AG09309 (cell line): ENCODE measurements at regions not wholly inside any gene's neighbourhood (a gene's known extent, or its start where the extent isn't known, plus 50 kb on each side); places are given as distances from the start of the nearest gene placed in this dataset.

Experiments
- DNase-seq: peaks from one replicate; pipeline ENCODE4 v3.0.0-alpha.2; 2010; ENCODE audit warnings: low read depth
- H3K4me3 ChIP-seq: 2 replicates; pipeline ENCODE4 v1.5.1; 2011; ENCODE audit warnings: mild to moderate bottlenecking, low read depth, low read length, moderate library complexity; ENCODE audit not compliant: control insufficient read depth
- CTCF ChIP-seq: IDR thresholded peaks from 2 replicates; pipeline ENCODE4 v1.5.1; 2011; ENCODE audit warnings: mild to moderate bottlenecking, low read depth, low read length, inconsistent platforms; ENCODE audit not compliant: insufficient read depth, control insufficient read depth; ENCODE audit errors: missing control alignments

- no peak for TF ChIP-seq CTCF
- no peak for DNase-seq
- H3K4me3 ChIP-seq, result no peak overlapping the region
Observed at GRCh38 chr5:60517094-60517694, 182.8 kb downstream of the DEPDC1B start.

DNA sequence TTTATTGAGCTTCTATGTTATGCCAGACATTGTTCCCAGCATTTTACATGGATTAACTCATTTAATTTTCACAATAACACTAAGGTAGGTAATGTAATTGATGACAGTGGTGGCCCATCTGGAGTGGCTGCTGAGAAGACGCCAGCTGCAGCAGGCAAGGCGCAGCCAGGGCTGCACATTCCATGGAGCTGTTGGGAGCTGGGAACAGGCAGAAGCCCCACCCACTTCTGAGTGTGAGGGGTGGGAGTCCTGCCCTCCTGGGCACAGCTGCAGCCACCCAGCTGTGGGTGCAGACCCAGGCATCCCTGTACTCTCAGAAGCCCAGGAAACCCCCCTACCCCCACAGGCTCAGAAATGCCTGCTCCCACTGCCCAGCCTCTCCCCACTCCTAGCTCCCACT lies 183.3 kb downstream of the DEPDC1B start:
- DNase-seq, result no peak

GRCh38 chr5:60514152-60514551 lies 185.8 kb downstream of the DEPDC1B start:
- DNase-seq, result no peak
- no peak overlapping the region for H3K4me3 ChIP-seq
- TF ChIP-seq CTCF, result no peak

More for the DNA sequence above, 183.3 kb downstream of the DEPDC1B start:
- no peak for TF ChIP-seq CTCF
- H3K4me3 ChIP-seq, result no peak overlapping the region

DNA sequence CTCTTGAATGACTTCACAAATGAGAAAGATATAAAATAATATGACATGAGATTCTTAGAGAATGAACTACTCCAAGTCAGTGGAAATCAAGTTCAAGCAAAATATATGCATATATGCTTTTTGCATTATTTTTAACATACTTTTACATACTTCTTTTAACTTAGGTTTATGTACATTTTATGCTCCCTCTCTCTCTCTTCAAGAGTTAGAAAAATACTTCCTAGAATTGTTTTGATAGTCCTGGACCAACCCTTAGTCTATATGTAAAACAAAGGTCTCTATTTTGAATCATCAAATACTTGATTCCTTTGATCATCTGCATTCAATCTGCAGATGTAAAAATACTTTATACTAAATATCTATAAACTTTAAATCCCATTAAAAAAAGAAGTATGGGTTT lies 187.8 kb downstream of the DEPDC1B start:
- no peak for DNase-seq
- no peak overlapping the region for H3K4me3 ChIP-seq
- no peak for TF ChIP-seq CTCF

DNA sequence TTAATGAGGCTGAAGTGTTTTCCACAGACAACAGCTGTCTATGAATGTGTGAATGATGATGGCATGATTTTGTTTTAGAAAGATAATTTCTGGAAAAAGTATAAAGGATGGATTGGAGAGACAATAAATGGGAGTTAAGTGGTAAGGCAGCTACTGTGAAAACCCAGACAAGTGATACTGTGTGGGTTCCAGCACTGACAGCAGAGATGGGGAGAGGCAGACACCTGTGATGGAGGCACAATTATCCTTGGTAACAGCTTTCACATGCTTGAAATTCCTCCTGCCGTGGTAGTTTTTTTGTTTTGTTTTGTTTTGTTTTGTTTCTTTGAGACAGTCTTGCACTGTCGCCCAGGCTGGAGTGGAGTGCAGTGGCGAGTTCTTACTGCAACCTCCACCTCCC lies 189.3 kb downstream of the DEPDC1B start:
- no peak for DNase-seq
- no peak for TF ChIP-seq CTCF
- H3K4me3 ChIP-seq, result no peak overlapping the region

DNA sequence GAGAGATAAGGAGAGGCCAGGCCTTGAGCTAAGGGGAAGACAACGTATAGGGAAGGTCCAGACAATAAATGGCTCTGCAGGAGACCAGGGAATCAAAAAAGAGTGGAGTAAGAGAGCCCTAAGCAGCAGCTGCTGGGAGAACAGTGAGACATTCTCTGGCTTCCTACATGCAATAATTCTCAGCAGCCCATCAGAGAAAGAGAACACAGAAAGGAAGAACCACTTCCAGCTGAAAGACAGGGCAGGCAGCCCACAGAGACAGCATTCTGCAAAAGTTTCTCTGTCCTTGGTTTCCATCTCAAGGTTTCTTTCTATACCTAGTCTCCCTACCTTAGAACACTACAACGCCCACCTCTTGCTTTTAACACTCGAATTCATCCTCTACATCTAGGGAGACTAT lies 189.9 kb downstream of the DEPDC1B start:
- H3K4me3 ChIP-seq, result no peak overlapping the region
- no peak for TF ChIP-seq CTCF
- no peak for DNase-seq

DNA sequence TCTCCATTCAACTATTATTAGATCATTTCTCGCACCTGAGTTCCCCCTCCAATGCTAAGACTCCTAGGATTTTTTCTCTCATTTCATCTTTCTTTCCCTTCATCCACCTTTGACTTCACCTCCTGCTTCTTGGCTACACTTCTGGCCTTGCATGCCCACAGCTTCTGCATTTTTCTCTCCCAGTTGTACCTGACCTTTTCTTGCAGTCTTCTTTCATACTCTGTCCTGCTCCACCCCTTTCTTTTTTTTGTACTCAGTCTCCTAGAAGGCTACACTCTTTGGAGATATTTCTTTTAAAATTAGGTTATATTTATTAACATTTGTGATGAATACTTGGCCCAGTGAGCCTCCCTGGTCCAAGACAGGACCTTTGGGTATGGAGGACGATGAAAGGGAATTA lies 190.4 kb downstream of the DEPDC1B start:
- DNase-seq, result no peak
- no peak overlapping the region for H3K4me3 ChIP-seq
- no peak for TF ChIP-seq CTCF
